HepG2 (cell line): ENCODE measurements at regions not wholly inside any gene's neighbourhood (a gene's known extent, or its start where the extent isn't known, plus 50 kb on each side); places are given as distances from the start of the nearest gene placed in this dataset.
A peak's percentile ranks its signal among the peaks of the same experiment; 100 is the strongest.

Experiments
- ARID3A ChIP-seq: IDR thresholded peaks from 2 replicates; pipeline ENCODE4 v1.6.1; 2012; ENCODE audit warnings: low read depth, low read length, improper control_type of control experiment
- CREM ChIP-seq, 2 experiments: sonication (generic) in 1 of 2; formaldehyde crosslinking in 1 of 2; IDR thresholded peaks; 2 replicates each; pipeline versions ENCODE4 v1.4.0 to v1.6.1; 2016 to 2020; ENCODE audit warnings: antibody characterized with exemption in 1 of 2, mild to moderate bottlenecking in 1 of 2, missing genetic modification reagents in 1 of 2
- EP300 ChIP-seq, 3 experiments: sonication (generic) in 1 of 3; formaldehyde crosslinking in 1 of 3; IDR thresholded peaks; 2 replicates each; pipeline versions ENCODE4 v1.5.1 to v1.6.1; 2011 to 2020; ENCODE audit warnings: low read depth in 2 of 3, low read length in 2 of 3, borderline replicate concordance in 1 of 3, improper control_type of control experiment in 1 of 3, mild to moderate bottlenecking in 1 of 3, missing genetic modification reagents in 1 of 3, moderate library complexity in 1 of 3
- FOXA3 ChIP-seq: IDR thresholded peaks from 2 replicates; pipeline ENCODE4 v1.6.1; 2016; ENCODE audit warnings: missing genetic modification reagents, missing compliant biosample characterization
- ISL2 ChIP-seq: sonication (generic); formaldehyde crosslinking; IDR thresholded peaks from 2 replicates; pipeline ENCODE4 v1.5.0; 2020; ENCODE audit warnings: missing genetic modification reagents
- JUNB ChIP-seq: sonication (generic); formaldehyde crosslinking; IDR thresholded peaks from 2 replicates; pipeline ENCODE4 v1.8.0; 2022; ENCODE audit warnings: missing genetic modification reagents, mild to moderate bottlenecking, borderline replicate concordance
- MBD4 ChIP-seq: IDR thresholded peaks from 2 replicates; pipeline ENCODE4 v1.6.1; 2012; ENCODE audit warnings: low read length, inconsistent platforms, borderline replicate concordance
- MLX ChIP-seq: IDR thresholded peaks from 2 replicates; pipeline ENCODE4 v1.6.1; 2016
- NFIC ChIP-seq: IDR thresholded peaks from 2 replicates; pipeline ENCODE4 v1.6.1; 2012; ENCODE audit warnings: mild to moderate bottlenecking, low read length, inconsistent platforms
- SAP130 ChIP-seq: IDR thresholded peaks from 2 replicates; pipeline ENCODE4 v1.6.1; 2016; ENCODE audit warnings: low read depth
- TCF7 ChIP-seq: sonication (generic); IDR thresholded peaks from 2 replicates; pipeline ENCODE4 v1.6.1; 2016; ENCODE audit warnings: antibody characterized with exemption, low read depth
- ZBTB40 ChIP-seq, 2 experiments: fragments of 450-650 bp in 1 of 2; sonication (generic) in 1 of 2; formaldehyde crosslinking in 1 of 2; IDR thresholded peaks; 2 replicates each; pipeline versions ENCODE4 v1.6.1 to v1.8.0; 2016 to 2022; ENCODE audit warnings: antibody characterized with exemption in 1 of 2, mild to moderate bottlenecking in 1 of 2, missing genetic modification reagents in 1 of 2
- ZGPAT ChIP-seq: IDR thresholded peaks from 2 replicates; pipeline ENCODE4 v1.6.1; 2016; ENCODE audit warnings: mild to moderate bottlenecking
- ZNF503 ChIP-seq: sonication (generic); formaldehyde crosslinking; IDR thresholded peaks from 2 replicates; pipeline ENCODE4 v1.4.0; 2020; ENCODE audit warnings: missing genetic modification reagents

- TF ChIP-seq ZBTB40 (IDR thresholded peaks at IDR 0.05), result peak; percentile 42
- TF ChIP-seq ZBTB40 (CRISPR knock-in tag; IDR thresholded peaks at IDR 0.05), result no peak
- TF ChIP-seq FOXA3 (CRISPR knock-in tag), result peak; percentile 81
- TF ChIP-seq NFIC, result 0 out of 2 replicates have a peak, but pooled peaks have one; percentile 59
- TF ChIP-seq ISL2, result peak; percentile 53
- peak; percentile 46 for TF ChIP-seq CREM (IDR thresholded peaks at IDR 0.05)
- TF ChIP-seq CREM (CRISPR knock-in tag; IDR thresholded peaks at IDR 0.05), result no peak
- TF ChIP-seq SAP130, result 0 out of 2 replicates have a peak, but pooled peaks have one; percentile 12
- TF ChIP-seq MLX (CRISPR knock-in tag), result 0 out of 2 replicates have a peak, but pooled peaks have one; percentile 35
- peak; percentile 67; the same call in 1 of the 2 replicates for TF ChIP-seq MBD4
- peak in 1 of 2 experiments; percentile 59; a peak in 2 of 4 replicates for TF ChIP-seq EP300 (IDR thresholded peaks at IDR 0.05; ENCODE audit: low read depth in 2 of 2, low read length in 2 of 2)
- TF ChIP-seq EP300 (CRISPR knock-in tag; IDR thresholded peaks at IDR 0.05; ENCODE audit: borderline replicate concordance), result no peak; the same call in 1 of the 2 replicates
- TF ChIP-seq ZGPAT (CRISPR knock-in tag), result 0 out of 2 replicates have a peak, but pooled peaks have one; percentile 29
- 0 out of 2 replicates have a peak, but pooled peaks have one; percentile 33 for TF ChIP-seq ZNF503 (CRISPR knock-in tag)
- peak; percentile 87 for TF ChIP-seq TCF7
- peak; percentile 84; the same call in 1 of the 2 replicates for TF ChIP-seq JUNB (CRISPR knock-in tag)
- peak; percentile 71 for TF ChIP-seq ARID3A
These were observed 152.6 kb upstream of the FSHR start (continued) for GRCh38 chr2:49306925-49307324.
